GM18502 (cell line): ENCODE measurements at regions not wholly inside any gene's neighbourhood (a gene's known extent, or its start where the extent isn't known, plus 50 kb on each side); places are given as distances from the start of the nearest gene placed in this dataset.
"Not testable (repeated sequence)": the region's sequence is repeated elsewhere in the genome, so short reads cannot be mapped to it uniquely, and the experiment has no call there.

Experiments used
- ATAC-seq: cut with Tn5 transposase; IDR thresholded peaks from one replicate; pipeline ENCODE4 v1.9.1; 2021; ENCODE audit warnings: mild to moderate bottlenecking; ENCODE audit not compliant: unreplicated experiment, poor library complexity

- no peak for ATAC-seq
Observed at GRCh38 chr18:37864122-37864521, 298.5 kb upstream of the CELF4 start.

DNA sequence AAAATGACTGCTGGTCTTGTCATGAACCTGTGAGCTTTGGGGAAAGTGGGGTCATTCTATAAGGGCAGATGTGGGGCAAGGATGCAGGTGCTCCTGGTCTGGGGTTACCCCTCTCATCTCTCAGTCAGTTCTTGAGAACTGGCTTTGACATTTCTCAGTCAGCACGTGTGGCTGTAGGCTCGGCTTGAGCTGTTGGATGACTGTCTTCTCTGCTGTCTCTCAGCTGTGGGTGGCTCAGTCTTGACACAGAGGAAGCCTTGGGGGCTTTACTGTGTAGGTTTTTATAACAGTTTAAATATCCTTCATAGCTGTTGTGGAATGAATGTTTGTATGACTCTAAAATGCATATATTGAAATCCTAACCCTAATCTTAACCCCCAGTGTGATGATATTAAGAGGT, 296.4 kb upstream of the CELF4 start:
- no peak for ATAC-seq

DNA sequence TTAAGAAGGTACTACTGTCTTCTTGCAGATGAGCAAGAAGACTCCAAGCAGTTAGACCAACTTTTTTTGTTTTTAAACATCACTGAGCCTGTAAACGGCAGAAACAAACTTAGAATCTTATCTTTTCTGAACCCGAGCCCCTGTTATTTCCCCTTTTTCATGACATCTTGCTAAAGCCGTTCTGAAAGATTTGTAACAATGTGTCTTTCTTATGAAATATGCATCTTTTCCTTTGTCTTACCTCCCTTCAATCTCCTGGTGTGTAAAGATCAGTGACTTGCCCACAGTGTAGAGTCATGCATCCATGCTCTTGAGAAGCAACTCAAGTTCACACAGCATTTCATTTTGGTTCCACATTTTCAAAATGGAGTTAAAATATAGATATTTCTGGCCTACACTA, 288.8 kb upstream of the CELF4 start:
- no peak for ATAC-seq

- no peak for ATAC-seq
Observed at GRCh38 chr18:37853706-37854105, 288.1 kb upstream of the CELF4 start.

DNA sequence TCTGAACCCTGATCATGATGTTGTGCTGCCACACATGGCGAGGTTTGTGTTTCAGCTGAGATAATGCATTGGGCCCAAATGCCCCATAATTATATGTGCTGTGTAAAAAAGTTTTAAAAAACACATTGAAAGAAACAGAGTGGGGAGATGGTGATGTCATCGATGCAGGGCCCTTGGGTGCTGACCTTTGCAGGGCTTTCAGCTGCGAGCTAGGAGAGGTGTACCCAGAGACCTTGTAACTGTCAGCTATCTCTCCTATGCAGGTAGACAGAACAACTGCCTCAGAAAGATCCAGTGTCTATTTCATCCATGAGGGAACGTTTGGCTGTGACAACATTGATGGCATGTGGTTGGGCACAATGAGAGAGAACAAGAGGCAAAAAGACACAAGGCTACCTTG, 286.9 kb upstream of the CELF4 start:
- no peak for ATAC-seq

DNA sequence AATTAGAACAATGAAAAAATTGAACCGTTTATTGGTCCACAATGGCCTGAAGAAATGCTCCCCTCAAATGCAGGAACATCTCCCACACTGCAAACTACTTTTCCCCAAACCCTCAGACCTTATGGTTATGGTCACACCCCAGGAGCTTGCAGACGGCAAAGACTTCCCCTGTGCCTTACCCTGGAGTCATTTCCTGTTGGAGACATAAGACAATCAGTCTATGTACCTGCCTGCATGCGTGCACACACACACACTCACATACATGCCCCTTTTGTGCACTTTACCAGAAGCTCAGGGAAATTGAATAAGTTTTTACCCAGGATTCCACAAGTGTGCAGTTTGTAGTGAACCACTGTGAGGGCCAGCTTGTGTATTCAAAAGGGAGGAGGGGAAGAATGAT, 281.9 kb upstream of the CELF4 start:
- no peak for ATAC-seq

DNA sequence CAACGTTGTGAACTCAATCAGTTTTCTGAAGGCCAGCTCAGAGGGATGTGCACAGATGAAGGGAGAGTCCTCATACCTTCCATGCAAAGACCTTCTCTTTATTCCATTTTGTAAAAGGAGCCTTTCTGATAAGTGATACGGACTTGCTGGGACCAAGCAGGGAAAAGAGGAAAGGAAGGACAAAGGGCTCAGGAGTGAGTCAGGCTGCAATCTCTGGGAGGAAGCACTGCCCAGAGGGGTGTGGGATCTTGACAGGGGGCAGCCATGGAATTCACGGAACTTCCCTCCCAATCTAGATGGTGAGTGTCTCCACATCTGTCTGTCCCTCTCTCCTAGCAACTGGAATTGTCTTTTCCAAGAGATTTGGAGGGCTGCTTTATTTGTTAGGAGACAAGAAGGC, 281.4 kb upstream of the CELF4 start:
- ATAC-seq = no peak

GRCh38 chr18:37845498-37845897, 279.9 kb upstream of the CELF4 start:
- ATAC-seq = no peak

- ATAC-seq = no peak
Observed at GRCh38 chr18:37844209-37844970, 278.8 kb upstream of the CELF4 start.

- ATAC-seq = no peak
Observed at GRCh38 chr18:37838083-37838482, 272.5 kb upstream of the CELF4 start.

DNA sequence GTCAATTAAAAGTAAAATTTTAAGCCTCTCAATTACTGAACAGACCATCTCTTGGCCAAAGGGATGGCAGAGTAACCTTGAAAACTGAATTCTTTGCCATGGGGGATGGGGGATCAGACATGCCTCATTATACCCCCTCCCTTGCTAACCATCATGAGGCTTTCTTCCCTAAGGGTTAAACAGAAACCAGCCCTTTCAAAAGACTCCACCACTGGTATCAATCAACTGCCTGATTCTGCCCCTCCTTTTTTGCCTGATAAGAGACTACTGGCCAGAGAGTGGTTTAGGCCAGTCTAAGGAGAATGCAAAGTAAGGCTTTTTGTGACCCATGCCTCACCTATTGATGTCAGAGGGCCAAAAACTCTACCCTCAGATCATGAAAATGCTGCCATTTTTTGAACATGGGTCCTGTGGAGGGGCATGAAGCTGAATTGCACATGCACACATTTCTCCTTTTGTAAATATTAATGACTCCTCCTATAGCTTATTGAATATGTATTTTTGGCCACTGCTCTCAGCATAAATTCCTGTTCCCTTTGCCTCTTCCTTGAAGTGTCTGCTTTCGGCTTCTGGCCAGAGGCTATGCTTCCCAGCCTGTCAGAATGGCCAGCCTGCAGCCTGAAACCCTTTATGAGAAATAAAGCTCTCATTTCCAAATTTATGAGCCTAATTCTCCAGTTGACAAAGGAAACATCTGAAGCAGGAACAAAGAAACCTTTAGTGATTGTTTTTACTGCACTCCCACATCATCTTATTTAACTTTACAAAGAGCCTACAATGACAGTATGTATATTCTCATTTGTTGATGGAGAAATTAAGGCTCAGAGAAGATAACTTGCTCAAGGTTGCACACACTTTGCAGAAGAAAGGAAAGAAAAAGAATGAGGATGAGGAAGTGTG, 270.7 kb upstream of the CELF4 start:
- no peak for ATAC-seq

- ATAC-seq = not testable (repeated sequence)
Observed at GRCh38 chr18:37832010-37832695, 266.6 kb upstream of the CELF4 start.

DNA sequence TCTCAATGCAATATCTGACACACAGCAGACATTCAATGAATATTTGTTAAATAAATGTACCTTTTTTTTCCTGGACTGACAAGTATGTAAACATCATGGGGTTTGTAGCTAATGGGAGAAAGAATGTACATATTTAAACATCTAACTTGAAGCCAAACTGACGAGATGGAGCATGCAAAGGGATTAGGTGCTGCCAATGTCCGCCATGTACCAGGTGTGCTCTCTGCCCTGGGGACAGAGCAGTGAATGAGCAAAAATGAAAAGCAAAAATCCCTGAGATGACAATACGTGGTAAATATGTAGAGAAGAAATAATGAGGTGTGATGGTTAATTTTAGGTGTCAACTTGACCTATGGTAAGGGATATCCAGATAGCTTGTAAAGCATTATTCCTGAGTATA, 247.4 kb upstream of the CELF4 start:
- ATAC-seq = no peak

DNA sequence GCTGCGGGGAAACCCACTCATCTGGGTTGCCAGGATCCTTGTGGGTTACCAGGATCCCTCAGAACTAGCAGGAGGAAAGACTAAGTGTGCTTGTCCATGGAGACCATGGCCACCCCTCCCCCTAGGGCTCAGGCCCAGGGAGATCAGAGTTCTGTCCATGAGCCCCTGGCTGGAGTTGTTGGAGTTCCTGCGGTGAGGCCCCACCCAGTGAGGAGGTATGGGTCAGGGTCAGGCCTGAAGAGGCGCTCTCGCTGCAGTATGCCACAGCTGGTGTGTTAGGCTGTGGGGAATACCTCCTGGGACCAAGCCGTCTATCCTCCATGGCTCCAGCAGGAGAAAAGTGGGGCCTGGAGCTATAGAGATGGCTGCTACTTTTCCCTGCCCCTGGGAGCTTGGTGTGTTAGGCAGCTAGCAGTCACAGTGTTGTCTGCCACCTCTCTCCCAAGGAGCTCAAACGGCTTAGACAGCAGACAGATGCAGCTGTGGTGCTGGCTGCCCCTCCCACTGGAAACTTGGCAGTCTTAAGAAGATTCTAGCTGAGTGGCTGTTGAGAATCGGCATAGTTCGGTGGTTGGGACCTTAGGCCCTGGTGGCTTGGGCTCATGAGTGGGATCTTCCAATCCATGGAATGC, 240.3 kb upstream of the CELF4 start:
- ATAC-seq = no peak

DNA sequence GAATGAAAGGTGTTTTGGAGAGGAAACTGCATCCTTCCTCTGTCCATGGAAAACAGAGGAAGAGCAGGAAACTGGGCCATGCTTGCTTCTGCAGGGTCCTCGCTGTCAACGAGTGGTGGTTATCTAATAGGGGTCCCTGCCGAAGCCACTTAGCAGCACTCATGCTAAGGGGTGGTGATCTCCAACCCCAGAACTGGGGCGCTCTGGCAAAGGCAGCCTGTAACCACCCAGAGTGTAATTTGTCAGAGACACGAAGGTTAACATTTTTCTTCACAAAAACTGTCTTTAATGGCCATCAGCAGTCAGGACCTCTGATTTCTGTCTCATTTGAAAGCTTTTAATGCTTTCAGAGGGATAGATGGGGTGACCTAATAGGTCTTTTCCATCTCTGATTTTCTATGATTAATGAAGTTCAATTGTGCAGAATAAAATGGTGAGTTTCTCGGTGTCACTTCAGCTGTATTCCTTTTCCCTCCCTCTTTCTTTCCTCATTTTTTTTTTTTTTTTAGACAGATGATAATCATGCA, 231.3 kb upstream of the CELF4 start:
- ATAC-seq = no peak

DNA sequence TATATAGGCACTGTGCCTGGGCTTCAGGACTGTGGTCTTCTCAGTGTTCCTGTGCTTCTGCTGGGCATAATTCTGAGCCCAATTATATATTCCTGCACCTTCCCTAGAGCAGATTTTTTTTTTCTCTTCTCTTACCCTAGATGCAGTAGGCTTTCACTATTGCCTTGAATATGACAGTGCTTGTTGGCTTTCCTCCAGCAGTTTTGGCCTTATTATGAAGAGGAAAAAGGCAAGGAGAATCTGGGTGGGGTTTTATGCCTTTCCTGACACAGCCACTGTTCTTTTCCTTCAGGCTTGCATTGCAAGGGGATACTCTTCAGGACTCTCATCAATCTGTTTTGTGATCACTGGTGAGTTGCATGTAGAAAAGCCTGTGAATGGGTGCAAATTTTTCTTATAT, 221.9 kb upstream of the CELF4 start:
- ATAC-seq = no peak

- no peak for ATAC-seq
Observed at GRCh38 chr18:37783771-37784170, 218.2 kb upstream of the CELF4 start.

DNA sequence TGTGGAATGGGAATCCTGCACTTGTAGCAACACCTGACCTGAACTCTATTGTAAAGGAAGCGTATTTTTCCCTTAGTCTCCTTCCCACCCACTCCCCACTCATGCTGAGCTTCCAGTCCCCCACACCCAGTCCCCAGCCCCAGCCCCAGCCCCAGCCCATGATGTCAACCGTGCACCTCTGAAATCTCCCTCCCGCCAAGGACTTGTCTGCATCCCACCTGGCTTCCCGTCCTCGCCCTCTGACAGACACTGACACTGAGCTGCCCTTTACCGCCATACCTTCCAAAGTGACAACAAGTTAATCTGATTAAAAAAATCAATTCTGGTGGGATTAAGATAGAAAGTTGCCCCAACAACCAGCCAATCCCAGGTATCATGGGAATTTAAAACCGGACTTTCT, 213.6 kb upstream of the CELF4 start:
- no peak for ATAC-seq

DNA sequence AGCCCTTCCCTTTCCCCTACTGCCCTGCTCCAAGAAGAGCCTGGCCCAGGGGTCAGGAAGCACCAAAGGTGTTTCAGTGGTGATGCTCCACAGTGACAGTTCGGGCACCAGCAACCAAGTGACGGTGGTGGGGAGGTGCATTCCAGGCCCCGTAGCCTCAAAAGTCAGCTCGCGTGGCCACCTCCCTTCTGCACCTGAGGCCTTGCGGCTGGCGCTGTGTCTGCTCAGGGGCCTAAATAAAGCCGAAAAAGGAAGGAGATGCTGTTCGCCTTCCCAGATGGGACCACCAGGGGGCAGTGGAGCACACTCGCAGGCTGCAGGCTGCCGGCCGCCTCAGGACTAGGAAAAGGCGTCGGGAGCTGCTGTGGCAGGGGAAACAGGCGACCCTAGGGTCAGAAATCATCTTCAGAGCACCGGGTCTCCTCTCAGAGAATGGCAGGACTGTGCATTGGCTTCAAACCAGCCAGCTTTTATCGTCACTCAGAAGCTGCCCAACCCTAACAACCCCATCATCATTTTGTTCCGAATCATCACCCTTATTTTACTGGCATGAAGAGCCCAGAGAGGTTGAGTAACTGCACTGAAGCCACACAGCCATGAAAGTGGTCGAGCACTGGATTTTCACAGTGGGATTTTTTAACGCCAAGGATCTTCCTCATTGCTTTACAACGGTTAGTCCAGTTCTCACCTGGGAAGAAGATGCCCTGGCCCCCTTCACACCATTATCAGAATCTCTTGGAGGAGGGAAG, 213.0 kb upstream of the CELF4 start:
- peak; percentile 87 for ATAC-seq

GRCh38 chr18:37769826-37770225, 204.2 kb upstream of the CELF4 start:
- ATAC-seq = no peak
